Neural cell (in vitro differentiated cells): ENCODE measurements at regions not wholly inside any gene's neighbourhood (a gene's known extent, or its start where the extent isn't known, plus 50 kb on each side); places are given as distances from the start of the nearest gene placed in this dataset.

Experiments
- CTCF ChIP-seq: fragments of 450-650 bp; IDR thresholded peaks from 2 replicates; pipeline ENCODE4 v1.5.1; 2014; ENCODE audit warnings: antibody characterized with exemption, mild to moderate bottlenecking, moderate library complexity; ENCODE audit not compliant: poor library complexity, severe bottlenecking
- EP300 ChIP-seq: fragments of 450-650 bp; conservative IDR thresholded peaks from 2 replicates; pipeline ENCODE4 v1.6.1; 2014; ENCODE audit warnings: antibody characterized with exemption, mild to moderate bottlenecking, moderate library complexity; ENCODE audit not compliant: poor library complexity, severe bottlenecking
- EZH2 ChIP-seq: fragments of 200-600, 300-800 bp; shearing (Covaris generic), sonication (generic); IDR thresholded peaks from 2 replicates; pipeline ENCODE4 v1.6.1; 2014; ENCODE audit warnings: antibody characterized with exemption, low read length, borderline replicate concordance, mild to moderate bottlenecking; ENCODE audit not compliant: insufficient read depth, poor library complexity, severe bottlenecking
- MXI1 ChIP-seq: fragments of 450-650 bp; conservative IDR thresholded peaks from 2 replicates; pipeline ENCODE4 v1.6.1; 2014; ENCODE audit warnings: antibody characterized with exemption, mild to moderate bottlenecking; ENCODE audit not compliant: poor library complexity, severe bottlenecking
- POLR2AphosphoS5 ChIP-seq: IDR thresholded peaks from 2 replicates; pipeline ENCODE4 v1.6.1; 2012
- RAD21 ChIP-seq: fragments of 450-650 bp; conservative IDR thresholded peaks from 2 replicates; pipeline ENCODE4 v1.6.1; 2014; ENCODE audit warnings: antibody characterized with exemption, mild to moderate bottlenecking, moderate library complexity
- REST ChIP-seq: IDR thresholded peaks from 2 replicates; pipeline ENCODE4 v1.6.1; 2012; ENCODE audit warnings: borderline replicate concordance
- TAF1 ChIP-seq: IDR thresholded peaks from 2 replicates; pipeline ENCODE4 v1.6.1; 2012; ENCODE audit warnings: low read depth

GRCh38 chr6:25194172-25194678 lies 84.9 kb upstream of the CARMIL1 start:
- TF ChIP-seq CTCF (no peak), REST (no peak), EP300 (no peak), POLR2AphosphoS5 (no peak), RAD21 (no peak), EZH2 (no peak), MXI1 (no peak), TAF1 (no peak)
